GM23248 (cell line): ENCODE measurements at regions not wholly inside any gene's neighbourhood (a gene's known extent, or its start where the extent isn't known, plus 50 kb on each side); places are given as distances from the start of the nearest gene placed in this dataset.

ENCODE experiments used
- EZH2 ChIP-seq: fragments of 200-600 bp; sonication (generic); IDR thresholded peaks from 2 replicates; pipeline ENCODE4 v1.6.1; 2018; ENCODE audit warnings: antibody characterized with exemption, mild to moderate bottlenecking; ENCODE audit not compliant: insufficient read depth, poor library complexity, severe bottlenecking
- EZH2phosphoT487 ChIP-seq: fragments of 200-600 bp; sonication (generic); IDR thresholded peaks from 2 replicates; pipeline ENCODE4 v1.6.1; 2018; ENCODE audit warnings: antibody characterized with exemption, moderate library complexity, mild to moderate bottlenecking, low read depth; ENCODE audit not compliant: insufficient read depth

DNA sequence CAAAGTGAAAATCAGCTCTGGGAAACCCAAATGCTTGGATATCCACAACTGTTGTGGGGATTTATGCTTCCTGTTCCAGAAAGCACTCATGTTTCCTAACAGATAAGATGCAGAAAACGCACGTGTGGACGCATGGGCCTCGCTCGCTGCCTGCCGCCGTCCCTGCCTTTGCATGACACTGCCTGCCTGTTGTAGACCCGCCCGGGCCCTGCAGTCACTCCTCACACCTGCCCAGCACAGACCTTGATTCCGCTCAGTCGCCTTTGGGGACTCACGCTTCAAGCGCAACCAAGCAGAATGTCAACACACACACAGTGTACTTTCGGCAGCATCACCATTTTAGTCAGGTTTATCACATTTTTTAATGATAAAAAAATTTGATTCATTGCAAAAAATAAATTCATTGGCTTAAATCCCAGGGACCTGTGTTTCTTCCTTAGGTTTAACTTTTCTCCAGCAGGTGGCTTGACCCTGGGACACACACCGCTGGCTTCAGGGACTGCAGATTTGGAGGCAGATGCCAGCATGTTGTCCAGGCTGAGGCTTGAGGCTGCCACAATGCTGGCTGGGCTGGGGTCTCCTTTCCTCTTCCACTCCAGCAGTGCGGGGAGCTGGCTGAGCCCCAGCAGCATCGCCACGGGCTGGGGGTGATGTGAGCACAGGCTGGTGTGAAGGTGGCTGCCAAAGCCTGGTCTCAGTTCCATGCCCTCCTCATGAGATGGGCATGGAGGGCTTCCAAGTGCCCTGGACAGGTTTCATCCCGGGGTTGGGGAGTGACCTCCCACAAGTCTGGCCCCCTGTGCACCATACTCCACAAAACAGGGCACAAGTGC is 416.9 kb upstream of the IRX4 start:
- no peak for TF ChIP-seq EZH2
- TF ChIP-seq EZH2phosphoT487: no peak
